CD4-positive, alpha-beta memory T cell (primary cell): ENCODE measurements at regions not wholly inside any gene's neighbourhood (a gene's known extent, or its start where the extent isn't known, plus 50 kb on each side); places are given as distances from the start of the nearest gene placed in this dataset.

ENCODE experiments used
- CTCF ChIA-PET: fragments of 350-600 bp; sonication (Branson Sonifier 250); formaldehyde crosslinking; loops from one replicate; lab custom pipeline; 2021; ENCODE audit warnings: inconsistent platforms; ENCODE audit not compliant: partially characterized antibody; lab: Charles Lee
- POLR2A ChIA-PET: fragments of 350-600 bp; sonication (Branson Sonifier 250); formaldehyde crosslinking; loops from one replicate; lab custom pipeline; 2021; ENCODE audit not compliant: partially characterized antibody; lab: Charles Lee
- DNase-seq, 5 donors: peaks; one replicate each; pipeline versions ENCODE4 v3.0.0 to v3.0.0-alpha.2; 2020 to 2022; ENCODE audit warnings: mixed read lengths in 1 of 5
- H3K27ac ChIP-seq: one replicate; pipeline ENCODE4 v1.7.0; 2013; ENCODE audit warnings: low read depth, low read length
- H3K27me3 ChIP-seq: 2 replicates; pipeline ENCODE4 v1.7.0; 2013; ENCODE audit warnings: mild to moderate bottlenecking, low read length, moderate library complexity; ENCODE audit not compliant: insufficient read depth
- H3K36me3 ChIP-seq: 2 replicates; pipeline ENCODE4 v1.7.0; 2013; ENCODE audit warnings: mild to moderate bottlenecking, low read length, moderate library complexity; ENCODE audit not compliant: insufficient read depth
- H3K4me1 ChIP-seq: 2 replicates; pipeline ENCODE4 v1.7.0; 2013; ENCODE audit warnings: mild to moderate bottlenecking, low read length, moderate library complexity; ENCODE audit not compliant: insufficient read depth
- H3K4me3 ChIP-seq, 2 donors: one replicate each; pipeline ENCODE4 v1.7.0; 2013; ENCODE audit warnings: low read length in 2 of 2, mild to moderate bottlenecking in 1 of 2
- H3K9me3 ChIP-seq, 2 donors: one replicate each; pipeline ENCODE4 v1.7.0; 2013; ENCODE audit warnings: low read length in 2 of 2, control low read depth in 1 of 2; ENCODE audit not compliant: control insufficient read depth in 1 of 2
- H3K27ac Mint-ChIP-seq, 7 donors: one replicate each; pipeline ENCODE4 v1.8.0; 2020 to 2021; ENCODE audit warnings: mixed read lengths in 7 of 7, mild to moderate bottlenecking in 6 of 7, inconsistent platforms in 3 of 7, moderate library complexity in 3 of 7
- H3K27me3 Mint-ChIP-seq, 2 donors: one replicate each; pipeline ENCODE4 v1.8.0; 2020 to 2021; ENCODE audit warnings: mixed read lengths in 2 of 2
- H3K36me3 Mint-ChIP-seq, 2 donors: one replicate each; pipeline ENCODE4 v1.8.0; 2020 to 2021; ENCODE audit warnings: mixed read lengths in 2 of 2, inconsistent platforms in 1 of 2, mild to moderate bottlenecking in 1 of 2
- H3K4me1 Mint-ChIP-seq, 4 donors: one replicate each; pipeline ENCODE4 v1.8.0; 2020 to 2021; ENCODE audit warnings: mixed read lengths in 4 of 4, mild to moderate bottlenecking in 1 of 4
- H3K4me3 Mint-ChIP-seq, 8 donors: one replicate each; pipeline ENCODE4 v1.8.0; 2020 to 2021; ENCODE audit warnings: mixed read lengths in 8 of 8, mild to moderate bottlenecking in 7 of 8, moderate library complexity in 6 of 8, inconsistent platforms in 3 of 8
- H3K9me3 Mint-ChIP-seq, 8 donors: one replicate each; pipeline ENCODE4 v1.8.0; 2020 to 2021; ENCODE audit warnings: mixed read lengths in 8 of 8, mild to moderate bottlenecking in 5 of 8, inconsistent platforms in 3 of 8, moderate library complexity in 1 of 8
- intact Hi-C: fragments of 100-400 bp; cut with micrococcal nuclease; formaldehyde crosslinking; loops from one replicate; pipeline ENCODE4 v1.15.1; 2023

DNA sequence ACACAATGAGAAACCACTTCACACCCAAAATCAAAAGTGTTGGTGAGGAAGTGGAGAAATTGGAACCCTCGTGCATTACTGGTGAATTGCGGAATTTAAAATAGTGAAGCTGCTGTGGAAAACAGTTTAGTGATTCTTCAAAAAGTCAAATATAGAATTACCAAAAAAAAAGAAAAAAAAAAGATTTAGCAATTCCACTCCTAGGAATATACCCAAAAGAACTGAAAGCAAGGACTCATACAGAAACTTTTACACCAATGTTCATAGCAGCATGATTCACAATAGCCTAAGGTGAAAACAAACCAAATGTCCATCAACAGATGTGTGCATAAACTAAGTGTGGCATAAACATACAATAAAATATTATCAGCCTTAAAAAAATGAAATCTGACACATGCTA, 364.3 kb upstream of the FAM241A start:
- Histone ChIP-seq H3K9me3 (no peaks in the 10 kb centered on the region), H3K27ac (no peak overlapping the region), H3K27me3 (no peaks in the 10 kb centered on the region), H3K4me3 (no peak overlapping the region), H3K36me3 (no peaks in the 10 kb centered on the region), H3K4me1 (no peaks in the 10 kb centered on the region)
- no peak for DNase-seq
- Mint-ChIP-seq H3K4me3 (no peak overlapping the region), H3K9me3 (peaks cover 0 to 4% (median 0%) of the 10 kb centered on the region in 8 donors), H3K4me1 (no peaks in the 10 kb centered on the region), H3K36me3 (no peaks in the 10 kb centered on the region), H3K27ac (no peak overlapping the region), H3K27me3 (no peaks in the 10 kb centered on the region)
- ChIA-PET CTCF (no interaction called here), POLR2A (no interaction called here)
- intact Hi-C loops, result no loop called here

DNA sequence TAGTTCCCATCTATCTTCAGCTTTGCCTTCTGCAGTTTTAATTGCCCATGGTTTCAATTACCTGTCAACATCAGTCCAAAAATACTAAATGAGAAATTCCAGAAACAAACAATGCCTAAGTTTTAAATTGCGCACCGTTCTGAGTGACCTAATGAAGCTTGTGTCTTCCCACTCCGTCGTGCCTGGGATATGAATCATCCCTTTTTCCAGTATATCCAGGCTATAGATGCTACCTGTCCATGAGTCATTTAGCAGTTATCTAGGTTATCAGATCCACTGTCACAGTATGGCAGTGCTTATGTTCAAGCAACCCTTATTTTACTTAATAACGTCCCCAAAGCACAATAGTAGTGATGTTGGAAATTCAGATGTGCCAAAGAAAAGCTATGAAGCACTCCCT, 363.6 kb upstream of the FAM241A start:
- Mint-ChIP-seq H3K27me3 (no peaks in the 10 kb centered on the region), H3K4me1 (no peaks in the 10 kb centered on the region), H3K27ac (no peak overlapping the region), H3K9me3 (peaks cover 0 to 4% (median 0%) of the 10 kb centered on the region in 8 donors), H3K4me3 (no peak overlapping the region), H3K36me3 (no peaks in the 10 kb centered on the region)
- Histone ChIP-seq H3K27me3 (no peaks in the 10 kb centered on the region), H3K9me3 (no peaks in the 10 kb centered on the region), H3K4me3 (no peak overlapping the region), H3K36me3 (no peaks in the 10 kb centered on the region), H3K4me1 (no peaks in the 10 kb centered on the region), H3K27ac (no peak overlapping the region)
- CTCF ChIA-PET, result no interaction called here
- intact Hi-C loops, result no loop called here
- POLR2A ChIA-PET, result no interaction called here
- no peak for DNase-seq

DNA sequence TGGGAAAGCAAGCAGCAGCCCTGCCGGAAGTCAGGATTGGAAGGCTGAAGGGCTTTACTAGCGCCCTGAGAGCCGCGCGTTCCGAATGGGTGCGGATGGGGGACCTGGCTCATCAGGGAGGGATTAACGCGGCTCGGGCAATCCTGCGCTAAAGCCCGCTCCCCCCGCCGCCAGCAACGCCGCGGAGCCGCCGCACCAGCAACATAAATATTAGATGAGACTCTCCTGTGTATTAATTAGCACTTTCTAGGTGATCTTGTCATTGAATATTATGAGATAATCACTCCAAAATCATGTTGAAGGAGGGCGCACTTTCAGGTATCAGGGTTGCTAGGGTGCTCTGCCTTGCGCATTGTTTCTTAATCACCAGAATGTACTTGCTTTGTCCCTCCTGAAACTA, 357.2 kb upstream of the FAM241A start:
- intact Hi-C loops, result no loop called here
- H3K4me1 Mint-ChIP-seq, result no peaks in the 10 kb centered on the region
- H3K4me1 ChIP-seq, result no peaks in the 10 kb centered on the region
- no peak overlapping the region for H3K4me3 ChIP-seq
- no peaks in the 10 kb centered on the region for H3K36me3 Mint-ChIP-seq
- H3K27ac ChIP-seq, result no peak overlapping the region
- no peaks in the 10 kb centered on the region for H3K9me3 ChIP-seq
- no peak overlapping the region for H3K27ac Mint-ChIP-seq
- ChIA-PET CTCF (no interaction called here), POLR2A (no interaction called here)
- H3K27me3 Mint-ChIP-seq, result peaks cover 0 to 2% of the 10 kb centered on the region in 2 donors
- H3K36me3 ChIP-seq, result no peaks in the 10 kb centered on the region
- no peak for DNase-seq
- no peak overlapping the region for H3K4me3 Mint-ChIP-seq
- peaks cover 0 to 5% (median 0%) of the 10 kb centered on the region in 8 donors for H3K9me3 Mint-ChIP-seq
- H3K27me3 ChIP-seq, result no peaks in the 10 kb centered on the region

- POLR2A ChIA-PET, result no interaction called here
- Mint-ChIP-seq H3K27me3 (peaks cover 0 to 2% of the 10 kb centered on the region in 2 donors), H3K9me3 (peaks cover 0 to 2% (median 0%) of the 10 kb centered on the region in 8 donors), H3K4me3 (no peak overlapping the region), H3K27ac (no peak overlapping the region), H3K4me1 (no peaks in the 10 kb centered on the region), H3K36me3 (no peaks in the 10 kb centered on the region)
- Histone ChIP-seq H3K4me1 (no peaks in the 10 kb centered on the region), H3K9me3 (no peaks in the 10 kb centered on the region), H3K27ac (no peak overlapping the region), H3K4me3 (no peak overlapping the region), H3K36me3 (no peaks in the 10 kb centered on the region), H3K27me3 (no peaks in the 10 kb centered on the region)
- intact Hi-C loops, result no loop called here
- CTCF ChIA-PET, result no interaction called here
- DNase-seq, result no peak
Measured at GRCh38 chr4:111789901-111790640, 355.2 kb upstream of the FAM241A start.

DNA sequence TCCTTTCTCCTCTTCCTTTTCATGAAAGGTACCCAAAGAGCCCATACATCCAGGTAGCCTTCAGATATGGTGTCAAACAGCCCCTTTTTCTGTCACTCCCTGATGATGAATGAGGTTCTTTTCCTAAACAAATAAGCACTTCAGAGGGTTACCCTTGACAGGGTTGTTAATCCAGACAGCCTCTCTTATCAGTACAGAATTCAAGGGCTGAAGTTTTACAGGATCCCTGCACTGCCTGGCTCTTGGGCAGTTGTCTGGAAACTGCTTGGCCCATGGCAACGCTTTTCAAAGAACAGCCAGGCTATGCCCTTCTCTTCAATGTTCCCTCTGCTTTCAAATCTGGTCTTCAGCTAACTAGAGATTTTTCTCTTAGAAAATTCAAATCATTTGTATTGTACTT, 352.6 kb upstream of the FAM241A start:
- H3K9me3 Mint-ChIP-seq, result peaks cover 0 to 3% (median 0%) of the 10 kb centered on the region in 8 donors
- H3K27me3 ChIP-seq, result no peaks in the 10 kb centered on the region
- ChIA-PET CTCF (no interaction called here), POLR2A (no interaction called here)
- H3K27ac Mint-ChIP-seq, result no peak overlapping the region
- intact Hi-C loops, result no loop called here
- no peaks in the 10 kb centered on the region for H3K4me1 Mint-ChIP-seq
- no peaks in the 10 kb centered on the region for H3K9me3 ChIP-seq
- no peak overlapping the region for H3K27ac ChIP-seq
- no peak overlapping the region for H3K4me3 Mint-ChIP-seq
- no peak overlapping the region for H3K4me3 ChIP-seq
- no peak for DNase-seq
- H3K36me3 Mint-ChIP-seq, result no peaks in the 10 kb centered on the region
- no peaks in the 10 kb centered on the region for H3K36me3 ChIP-seq
- no peaks in the 10 kb centered on the region for H3K4me1 ChIP-seq
- peaks cover 0 to 2% of the 10 kb centered on the region in 2 donors for H3K27me3 Mint-ChIP-seq

DNA sequence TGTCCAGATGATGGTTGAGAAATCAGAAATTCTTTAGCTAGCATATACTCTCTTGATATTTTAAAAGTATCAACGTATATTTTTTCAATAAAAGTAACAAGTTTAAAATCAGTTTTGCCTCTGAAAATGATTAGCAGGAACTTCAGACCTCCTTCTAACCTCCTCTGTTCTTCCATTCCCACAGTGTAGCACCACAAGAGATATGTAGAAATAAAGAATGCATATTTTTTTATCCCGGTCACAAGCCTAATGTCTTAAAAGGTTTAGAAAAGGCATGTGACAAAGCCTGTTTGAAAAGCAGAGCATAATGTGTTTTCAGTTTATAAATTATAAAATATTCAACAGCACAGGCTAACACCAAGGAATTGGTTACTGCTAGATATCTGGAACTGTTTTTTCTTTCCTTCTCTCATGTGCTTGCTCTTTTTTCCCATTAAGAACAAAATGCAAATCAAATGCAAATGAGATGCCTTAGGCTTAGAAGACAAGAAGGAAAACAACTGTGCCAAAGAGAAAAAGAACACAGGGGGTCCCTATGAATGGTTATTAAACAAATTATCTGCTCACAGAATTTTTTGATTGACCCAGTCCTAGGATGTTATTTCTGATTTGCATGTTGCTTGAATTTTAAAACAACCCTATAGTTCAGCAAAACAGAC, 351.7 kb upstream of the FAM241A start:
- no peaks in the 10 kb centered on the region for H3K27me3 ChIP-seq
- no peaks in the 10 kb centered on the region for H3K4me1 ChIP-seq
- ChIA-PET CTCF (no interaction called here), POLR2A (no interaction called here)
- no peaks in the 10 kb centered on the region for H3K4me1 Mint-ChIP-seq
- H3K27ac Mint-ChIP-seq, result no peak overlapping the region
- no peaks in the 10 kb centered on the region for H3K9me3 ChIP-seq
- H3K4me3 Mint-ChIP-seq, result no peak overlapping the region
- H3K27me3 Mint-ChIP-seq, result peaks cover 0 to 2% of the 10 kb centered on the region in 2 donors
- peaks cover 0 to 4% (median 0%) of the 10 kb centered on the region in 8 donors for H3K9me3 Mint-ChIP-seq
- no peak overlapping the region for H3K27ac ChIP-seq
- DNase-seq, result no peak
- no peaks in the 10 kb centered on the region for H3K36me3 Mint-ChIP-seq
- no peaks in the 10 kb centered on the region for H3K36me3 ChIP-seq
- no peak overlapping the region for H3K4me3 ChIP-seq
- intact Hi-C loops, result no loop called here

DNA sequence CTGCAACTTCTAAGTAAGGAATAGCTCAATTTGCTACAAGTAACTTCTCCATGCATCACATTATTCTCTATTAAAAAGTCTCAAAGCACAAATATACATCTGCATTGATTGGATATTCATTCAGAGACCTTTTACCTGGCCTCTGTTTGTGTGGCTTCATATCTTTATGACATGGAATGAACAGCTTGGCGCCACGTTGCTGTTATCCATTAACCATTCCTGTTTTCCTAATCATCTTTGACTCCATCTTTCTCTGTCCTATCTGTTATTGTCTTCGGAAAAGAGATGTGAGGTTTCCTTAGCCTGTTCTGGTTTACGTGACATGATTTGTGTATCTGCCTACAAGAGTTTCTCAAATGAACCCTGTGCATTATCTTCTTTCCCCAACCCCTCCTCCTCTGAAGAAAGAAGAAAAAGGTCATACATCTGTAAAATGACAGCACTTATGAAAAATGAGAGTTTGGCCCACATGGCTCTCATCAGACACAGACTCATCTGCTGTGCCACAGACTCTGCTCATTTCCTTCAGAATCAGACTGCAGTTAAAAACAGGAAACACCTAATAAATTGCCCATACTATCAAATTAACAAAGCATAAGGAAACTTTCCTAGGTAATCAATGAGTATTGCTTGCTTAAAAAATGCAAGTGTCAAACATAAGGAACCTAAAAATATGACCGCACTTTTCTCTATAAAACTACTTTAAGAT, 347.6 kb upstream of the FAM241A start:
- no peak overlapping the region for H3K27ac ChIP-seq
- Mint-ChIP-seq H3K27ac (no peak overlapping the region), H3K27me3 (no peaks in the 10 kb centered on the region), H3K9me3 (peaks cover 0 to 4% (median 1%) of the 10 kb centered on the region in 8 donors), H3K36me3 (no peaks in the 10 kb centered on the region), H3K4me3 (no peak overlapping the region), H3K4me1 (no peaks in the 10 kb centered on the region)
- no peak overlapping the region for H3K4me3 ChIP-seq
- H3K9me3 ChIP-seq, result no peaks in the 10 kb centered on the region
- intact Hi-C loops, result no loop called here
- H3K27me3 ChIP-seq, result no peaks in the 10 kb centered on the region
- ChIA-PET CTCF (no interaction called here), POLR2A (no interaction called here)
- no peaks in the 10 kb centered on the region for H3K4me1 ChIP-seq
- no peaks in the 10 kb centered on the region for H3K36me3 ChIP-seq
- no peak for DNase-seq
